ENCODE measurements at regions not wholly inside any gene's neighbourhood (a gene's known extent, or its start where the extent isn't known, plus 50 kb on each side); places are given as distances from the start of the nearest gene placed in this dataset.
"Not testable (repeated sequence)": the region's sequence is repeated elsewhere in the genome, so short reads cannot be mapped to it uniquely, and the experiment has no call there.

GRCh38 chr4:77496457-77496856 is 109.2 kb upstream of the CXCL13 start:
- in situ Hi-C loops (cut with HindIII; ENCODE audit: low sequenced_read_pairs) = no loop called here

GRCh38 chr4:77500801-77501200 is 104.8 kb upstream of the CXCL13 start:
- in situ Hi-C loops (cut with HindIII; ENCODE audit: low sequenced_read_pairs) = no loop called here

- in situ Hi-C loops (cut with HindIII; ENCODE audit: low sequenced_read_pairs) = no loop called here
Measured at GRCh38 chr4:77501240-77501639, 104.4 kb upstream of the CXCL13 start.

- in situ Hi-C loops (cut with HindIII; ENCODE audit: low sequenced_read_pairs) = no loop called here
Measured at GRCh38 chr4:77501851-77502250, 103.8 kb upstream of the CXCL13 start.

GRCh38 chr4:77504407-77504806 is 101.2 kb upstream of the CXCL13 start:
- in situ Hi-C loops (cut with HindIII; ENCODE audit: low sequenced_read_pairs) = no loop called here

GRCh38 chr4:77505275-77505957 is 100.2 kb upstream of the CXCL13 start:
- in situ Hi-C loops (cut with HindIII; ENCODE audit: low sequenced_read_pairs) = no loop called here

GRCh38 chr4:77505958-77506319 is 99.7 kb upstream of the CXCL13 start:
- in situ Hi-C loops (cut with HindIII; ENCODE audit: low sequenced_read_pairs) = no loop called here

GRCh38 chr4:77510367-77510766 is 95.3 kb upstream of the CXCL13 start:
- in situ Hi-C loops (cut with HindIII; ENCODE audit: low sequenced_read_pairs) = no loop called here

GRCh38 chr4:77525538-77525937 is 80.1 kb upstream of the CXCL13 start:
- in situ Hi-C loops (cut with HindIII; ENCODE audit: low sequenced_read_pairs) = no loop called here

- in situ Hi-C loops (cut with HindIII; ENCODE audit: low sequenced_read_pairs) = not testable (repeated sequence)
Measured at GRCh38 chr4:77527900-77528299, 77.7 kb upstream of the CXCL13 start.

- in situ Hi-C loops (cut with HindIII; ENCODE audit: low sequenced_read_pairs) = no loop called here
Measured at GRCh38 chr4:77538144-77538543, 67.5 kb upstream of the CXCL13 start.

- in situ Hi-C loops (cut with HindIII; ENCODE audit: low sequenced_read_pairs) = no loop called here
Measured at GRCh38 chr4:77538574-77539157, 67.0 kb upstream of the CXCL13 start.
